AG10803 (cell line): ENCODE measurements at regions not wholly inside any gene's neighbourhood (a gene's known extent, or its start where the extent isn't known, plus 50 kb on each side); places are given as distances from the start of the nearest gene placed in this dataset.

Source experiments
- DNase-seq: peaks from one replicate; pipeline ENCODE4 v3.0.0; 2010; ENCODE audit warnings: low read depth
- H3K4me3 ChIP-seq: 2 replicates; pipeline ENCODE4 v1.5.1; 2011; ENCODE audit warnings: mild to moderate bottlenecking, low read length, control low read depth
- CTCF ChIP-seq: conservative IDR thresholded peaks from 2 replicates; pipeline ENCODE4 v1.5.1; 2011; ENCODE audit warnings: mild to moderate bottlenecking, low read length, control low read depth, inconsistent platforms

DNA sequence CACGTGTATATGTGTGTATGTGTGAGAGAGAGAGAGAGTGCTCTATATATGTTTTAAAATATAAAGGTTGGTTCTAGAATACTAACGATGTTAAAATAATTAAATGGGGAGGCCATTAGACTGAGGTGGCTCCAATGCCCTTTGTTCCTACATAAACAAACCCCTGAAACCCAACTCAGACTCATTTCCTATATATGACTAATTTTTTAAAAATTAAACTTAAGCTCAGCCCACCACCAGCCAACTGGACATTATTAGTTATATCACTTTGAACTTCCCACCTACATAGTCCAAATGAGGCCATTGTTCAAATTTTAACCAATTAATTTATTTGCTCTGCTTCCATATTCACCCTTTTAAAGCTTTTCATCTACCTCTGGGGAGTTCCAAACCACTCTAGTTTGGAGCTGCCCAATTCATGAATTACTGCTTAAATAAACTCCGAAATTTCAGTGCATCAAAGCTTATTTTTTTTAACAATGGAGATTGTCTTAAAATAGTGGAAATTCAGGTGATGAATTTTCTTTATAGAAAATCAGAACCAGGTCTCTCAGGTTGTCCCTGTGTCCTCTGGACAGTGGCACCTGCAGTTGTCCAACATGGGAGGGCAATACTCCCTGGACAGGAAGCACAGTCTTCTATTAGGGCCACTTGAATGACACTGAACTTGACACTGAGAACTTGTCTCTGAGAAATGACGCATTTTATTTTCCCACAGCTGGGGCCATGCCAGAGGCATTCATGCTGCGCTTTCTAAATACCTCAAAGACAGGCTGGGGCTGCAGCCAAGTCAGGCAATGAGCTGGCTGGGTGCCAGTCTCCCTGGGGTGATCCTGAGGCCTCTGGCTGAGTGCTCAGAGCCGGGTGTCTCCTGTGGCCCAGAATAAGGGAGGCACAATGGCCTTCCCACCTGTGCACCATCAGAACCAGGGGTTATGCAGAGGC, 109.5 kb upstream of the TMEM72 start:
- no peak overlapping the region for H3K4me3 ChIP-seq
- DNase-seq: peak; percentile 84
- TF ChIP-seq CTCF: no peak

GRCh38 chr10:44803862-44804261, 107.3 kb upstream of the TMEM72 start:
- no peak for DNase-seq
- no peak overlapping the region for H3K4me3 ChIP-seq
- no peak for TF ChIP-seq CTCF

- no peak overlapping the region for H3K4me3 ChIP-seq
- no peak for TF ChIP-seq CTCF
- DNase-seq: peak; percentile 33
Measured at GRCh38 chr10:44804661-44805060, 106.5 kb upstream of the TMEM72 start.

DNA sequence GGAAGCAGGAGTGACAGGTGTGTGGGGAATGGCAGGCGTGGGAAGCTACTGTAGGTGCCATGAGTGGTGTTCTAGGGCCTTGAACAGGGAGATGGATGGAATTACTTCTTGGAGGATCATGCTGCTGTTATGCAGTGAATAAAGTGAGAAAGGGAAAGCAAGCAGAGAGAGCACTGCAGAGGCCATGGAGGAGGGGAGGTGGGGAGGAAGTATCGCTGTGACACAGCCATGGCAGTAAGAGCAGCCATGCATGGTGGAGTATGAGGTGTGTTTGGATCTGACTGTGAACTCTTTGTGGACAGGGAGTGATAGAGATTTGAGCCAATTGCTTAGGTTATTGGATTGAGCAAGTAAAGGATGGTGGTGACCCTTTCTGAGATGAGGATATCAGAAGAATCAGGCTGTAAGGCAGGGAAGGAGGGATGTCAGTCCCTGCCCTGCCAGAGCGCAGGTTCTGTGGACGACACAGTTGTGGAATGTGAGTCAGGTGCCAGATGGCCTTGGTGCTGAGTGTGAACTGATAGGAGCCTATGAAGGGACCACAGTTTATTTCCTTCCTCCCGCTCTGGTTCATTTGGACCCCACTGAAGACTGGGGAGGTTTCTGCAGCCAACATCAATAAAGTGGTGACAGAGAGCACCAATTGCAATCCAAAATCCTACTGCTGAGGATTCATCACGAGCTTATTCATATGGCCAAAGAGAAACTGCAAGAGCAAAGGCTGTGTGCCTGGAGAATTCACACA, 105.5 kb upstream of the TMEM72 start:
- no peak overlapping the region for H3K4me3 ChIP-seq
- no peak for DNase-seq
- no peak for TF ChIP-seq CTCF

DNA sequence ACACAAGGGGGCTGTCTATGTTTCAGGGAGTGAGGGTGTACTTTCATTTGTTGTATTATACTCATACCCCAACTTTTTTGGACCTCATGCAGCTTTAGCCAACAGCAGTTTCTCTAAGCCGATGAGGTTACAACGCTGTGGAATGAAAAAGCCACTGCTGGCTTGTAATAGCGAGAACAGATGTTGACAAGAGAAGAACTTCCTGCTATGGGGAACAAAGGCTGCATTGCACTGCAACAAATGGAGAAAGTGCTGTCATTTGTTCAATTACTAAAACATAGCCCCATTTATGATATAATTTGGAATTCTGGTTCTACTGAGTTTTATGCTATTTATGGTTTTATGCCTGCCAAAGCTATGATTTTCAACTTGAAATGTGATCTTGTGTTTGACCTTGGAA, 104.2 kb upstream of the TMEM72 start:
- H3K4me3 ChIP-seq: no peak overlapping the region
- DNase-seq: peak; percentile 55
- no peak for TF ChIP-seq CTCF

DNA sequence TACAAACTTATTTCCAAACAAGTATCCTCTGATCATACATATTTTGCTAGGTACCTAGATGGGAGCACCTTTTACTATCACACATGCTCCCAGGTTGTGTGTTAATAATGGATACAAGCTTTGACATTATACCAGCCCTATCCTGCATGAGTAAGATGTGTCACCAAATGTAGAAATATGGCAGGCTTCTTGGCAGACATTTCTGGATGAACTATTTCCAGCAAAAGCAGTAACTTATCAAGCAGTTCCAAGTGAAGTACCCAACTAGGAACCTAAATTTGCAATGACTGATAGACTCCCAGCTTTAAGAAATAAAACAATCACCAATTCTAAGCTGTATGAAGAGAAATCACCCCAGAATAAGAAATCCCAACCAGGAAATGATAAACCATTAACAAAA, 103.7 kb upstream of the TMEM72 start:
- peak; percentile 25 for DNase-seq
- TF ChIP-seq CTCF: no peak
- no peak overlapping the region for H3K4me3 ChIP-seq

DNA sequence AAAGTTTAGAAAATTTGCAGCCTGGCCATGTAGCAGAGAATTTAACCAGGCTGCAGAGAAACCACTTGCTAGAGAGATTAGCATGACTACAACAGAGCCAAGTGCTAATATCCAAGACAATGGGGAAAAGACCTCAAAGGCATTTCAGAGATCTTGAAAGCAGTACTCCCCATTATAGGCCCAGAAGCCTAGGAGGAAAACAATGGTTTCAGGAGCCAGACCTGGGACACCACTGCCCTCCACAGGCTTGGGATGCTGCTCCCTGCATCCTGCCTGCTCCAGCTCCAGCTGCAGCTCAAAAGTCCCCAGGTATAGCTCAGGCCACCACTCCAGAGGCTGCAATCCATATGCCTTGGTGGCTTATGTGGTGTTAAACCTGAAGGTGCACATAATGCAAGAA, 101.5 kb upstream of the TMEM72 start:
- TF ChIP-seq CTCF: peak; percentile 55
- H3K4me3 ChIP-seq: no peak overlapping the region
- DNase-seq: peak; percentile 45
